PC-3 (cell line): ENCODE measurements at regions not wholly inside any gene's neighbourhood (a gene's known extent, or its start where the extent isn't known, plus 50 kb on each side); places are given as distances from the start of the nearest gene placed in this dataset.

Experiments
- ATAC-seq: fragments of 200-7000 bp; cut with Tn5 transposase; 2 replicates; pipeline ENCODE4 v1.9.1; 2020; ENCODE audit warnings: mild to moderate bottlenecking, moderate library complexity
- BruUV-seq: library from RNA; stranded (reverse); fragments of 400-500 nt; replicated peaks from 2 replicates; lab custom pipeline; 2021; lab: Mats Ljungman, UMichigan
- CTCF ChIA-PET: fragments of 300-600 bp; sonication (Branson Sonifier 250); formaldehyde crosslinking; loops from one replicate; lab custom pipeline; 2022; ENCODE audit warnings: antibody characterized with exemption; lab: Charles Lee
- POLR2A ChIA-PET: fragments of 300-600 bp; sonication (Branson Sonifier 250); formaldehyde crosslinking; loops from one replicate; lab custom pipeline; 2022; ENCODE audit warnings: antibody characterized with exemption; ENCODE audit not compliant: unreplicated experiment; lab: Charles Lee
- DNase-seq: peaks from one replicate; pipeline ENCODE4 v3.0.0-alpha.2; 2015
- H2AFZ ChIP-seq: fragments of 300-600 bp; sonication (generic); 2 replicates; pipeline ENCODE4 v1.6.0; 2016; ENCODE audit warnings: antibody characterized with exemption, low read length
- H3F3A ChIP-seq: fragments of 300-600 bp; sonication (generic); one replicate; pipeline ENCODE4 v1.6.0; 2017; ENCODE audit warnings: antibody characterized with exemption, low read length, control low read depth, mild to moderate bottlenecking; ENCODE audit not compliant: unreplicated experiment
- H3K27ac ChIP-seq: fragments of 300-600 bp; sonication (generic); 2 replicates; pipeline ENCODE4 v1.5.1; 2016; ENCODE audit warnings: mild to moderate bottlenecking, low read length
- H3K27me3 ChIP-seq: fragments of 300-600 bp; sonication (generic); 2 replicates; pipeline ENCODE4 v1.6.1; 2016; ENCODE audit warnings: low read length, mixed read lengths
- H3K36me3 ChIP-seq: fragments of 300-600 bp; sonication (generic); 2 replicates; pipeline ENCODE4 v1.6.1; 2016; ENCODE audit warnings: low read depth, mixed run types, low read length, mixed read lengths
- H3K4me1 ChIP-seq: fragments of 300-600 bp; sonication (generic); 2 replicates; pipeline ENCODE4 v1.5.1; 2016; ENCODE audit warnings: low read length; ENCODE audit not compliant: insufficient read depth
- H3K4me2 ChIP-seq: fragments of 300-600 bp; sonication (generic); 2 replicates; pipeline ENCODE4 v1.6.0; 2016; ENCODE audit warnings: low read length
- H3K4me3 ChIP-seq: fragments of 300-600 bp; sonication (generic); 2 replicates; pipeline ENCODE4 v1.5.1; 2016; ENCODE audit warnings: mild to moderate bottlenecking, low read length, mixed read lengths
- H3K79me2 ChIP-seq: fragments of 300-600 bp; sonication (generic); 2 replicates; pipeline ENCODE4 v1.6.1; 2017; ENCODE audit warnings: low read length, mixed read lengths
- H3K9ac ChIP-seq: fragments of 300-600 bp; sonication (generic); 2 replicates; pipeline ENCODE4 v1.6.0; 2016; ENCODE audit warnings: mild to moderate bottlenecking, low read length
- H3K9me2 ChIP-seq: fragments of 300-600 bp; sonication (generic); replicated peaks from 2 replicates; pipeline ENCODE4 v1.6.1; 2016; ENCODE audit warnings: mixed run types, low read length, mixed read lengths
- H3K9me3 ChIP-seq: fragments of 300-600 bp; sonication (generic); 2 replicates; pipeline ENCODE4 v1.6.1; 2016; ENCODE audit warnings: low read length, mixed read lengths
- H4K20me1 ChIP-seq: fragments of 300-600 bp; sonication (generic); 2 replicates; pipeline ENCODE4 v1.6.1; 2016; ENCODE audit warnings: low read length, mixed read lengths
- CTCF ChIP-seq: fragments of 300-600 bp; sonication (generic); conservative IDR thresholded peaks from 2 replicates; pipeline ENCODE4 v1.5.1; 2017; ENCODE audit warnings: antibody characterized with exemption, low read depth, mild to moderate bottlenecking, low read length
- EZH2 ChIP-seq: fragments of 300-600 bp; sonication (generic); IDR thresholded peaks from one replicate; pipeline ENCODE4 v1.6.1; 2017; ENCODE audit warnings: antibody characterized with exemption, mild to moderate bottlenecking, low read length; ENCODE audit not compliant: unreplicated experiment
- EZH2phosphoT487 ChIP-seq: fragments of 300-600 bp; sonication (generic); IDR thresholded peaks from 2 replicates; pipeline ENCODE4 v1.6.1; 2018; ENCODE audit warnings: mild to moderate bottlenecking, antibody characterized with exemption, low read length, borderline replicate concordance
- intact Hi-C: fragments of 100-400 bp; cut with micrococcal nuclease; formaldehyde crosslinking; loops from 2 replicates; pipeline ENCODE4 v1.9.0; 2023

GRCh38 chr4:27861802-27862201 lies 1001.2 kb downstream of the STIM2 start:
- peak; percentile 49 for DNase-seq
- no peaks in the 10 kb centered on the region for H4K20me1 ChIP-seq
- no peak overlapping the region for H3K9ac ChIP-seq
- H2AFZ ChIP-seq: peak overlapping the region; percentile 66
- no peaks in the 10 kb centered on the region for H3K27me3 ChIP-seq
- ATAC-seq: peak; percentile 29
- peaks cover 8% of the 10 kb centered on the region; the same call in 1 of the 2 replicates for H3K4me1 ChIP-seq
- no peak overlapping the region for H3K4me3 ChIP-seq
- no peaks in the 10 kb centered on the region for H3K79me2 ChIP-seq
- H3K9me2 ChIP-seq: no peaks in the 10 kb centered on the region
- H3F3A ChIP-seq: no peaks in the 10 kb centered on the region
- intact Hi-C loops: loop anchor here (2.0 to 5.0 kb wide), 5 partner anchors 180 to 1270 kb away; no protein-coding TSS in a partner anchor
- ChIA-PET POLR2A (no interaction called here), CTCF (interaction anchor here (0.6 kb wide), 1 partner anchor 278 kb away, joined by 4 read pairs; no protein-coding TSS in a partner anchor)
- peak overlapping the region; percentile 70 for H3K4me2 ChIP-seq
- BruUV-seq: no TSS peak
- no peak for TF ChIP-seq EZH2
- no peak for TF ChIP-seq CTCF
- TF ChIP-seq EZH2phosphoT487: no peak
- no peaks in the 10 kb centered on the region for H3K36me3 ChIP-seq
- H3K27ac ChIP-seq: peak overlapping the region; percentile 44
- H3K9me3 ChIP-seq: no peaks in the 10 kb centered on the region

GRCh38 chr4:27873596-27873995 lies 1013.0 kb downstream of the STIM2 start:
- no peaks in the 10 kb centered on the region for H3K9me2 ChIP-seq
- H4K20me1 ChIP-seq: no peaks in the 10 kb centered on the region
- intact Hi-C loops: no loop called here

More at GRCh38 chr4:27873596-27873995, 1013.0 kb downstream of the STIM2 start:
- Histone ChIP-seq H3K4me1 (no peaks in the 10 kb centered on the region), H3K27me3 (no peaks in the 10 kb centered on the region), H3K79me2 (no peaks in the 10 kb centered on the region), H3K27ac (no peak overlapping the region), H3K36me3 (no peaks in the 10 kb centered on the region), H3K9me3 (no peaks in the 10 kb centered on the region), H3K4me3 (no peak overlapping the region), H2AFZ (no peak overlapping the region), H3K9ac (no peak overlapping the region), H3K4me2 (no peak overlapping the region), H3F3A (no peaks in the 10 kb centered on the region)
- no peak for DNase-seq
- ATAC-seq: no peak
- no TSS peak for BruUV-seq
- TF ChIP-seq CTCF (no peak), EZH2 (no peak), EZH2phosphoT487 (no peak)
- CTCF ChIA-PET: no interaction called here
- POLR2A ChIA-PET: no interaction called here
